GM12878 (cell line): ENCODE measurements at regions not wholly inside any gene's neighbourhood (a gene's known extent, or its start where the extent isn't known, plus 50 kb on each side); places are given as distances from the start of the nearest gene placed in this dataset.

Experiments used
- ATAC-seq: fragments of 200-7000 bp; cut with Tn5 transposase; 3 replicates; pipeline ENCODE4 v1.9.1; 2020; ENCODE audit warnings: mild to moderate bottlenecking, moderate library complexity
- BruUV-seq: library from RNA; stranded (reverse); fragments of 400-500 nt; replicated peaks from 2 replicates; lab custom pipeline; 2021; lab: Mats Ljungman, UMichigan
- CTCF ChIA-PET: fragments of 300-600 bp; sonication (Branson Sonifier 250); formaldehyde crosslinking; extraction: SDS; loops from one replicate; lab custom pipeline; 2021; ENCODE audit warnings: inconsistent platforms; lab: Yijun Ruan, JAX
- POLR2A ChIA-PET: fragments of 350-600 bp; formaldehyde crosslinking; extraction: SDS; loops from one replicate; lab custom pipeline; 2021; ENCODE audit warnings: inconsistent platforms; lab: Charles Lee
- RAD21 ChIA-PET: fragments of 300-600 bp; sonication (Branson Sonifier 250); formaldehyde crosslinking; loops from one replicate; lab custom pipeline; 2023; ENCODE audit warnings: antibody characterized with exemption; ENCODE audit not compliant: unreplicated experiment; lab: Charles Lee
- SMC1A ChIA-PET: fragments of 300-600 bp; sonication (Branson Sonifier 250); formaldehyde crosslinking; loops from one replicate; lab custom pipeline; 2023; ENCODE audit not compliant: unreplicated experiment, uncharacterized antibody; lab: Charles Lee
- DNase-seq: peaks from one replicate; pipeline ENCODE4 v3.0.0-alpha.2; 2011; ENCODE audit warnings: low read depth, low spot score
- FAIRE-seq: peaks from 3 replicates; lab custom pipeline; 2011; peaks lifted over from hg19 to GRCh38; lab: Jason Lieb, UNC
- H2AFZ ChIP-seq: 2 replicates; pipeline ENCODE4 v1.6.0; 2011; ENCODE audit warnings: low read depth, low read length, control low read depth; ENCODE audit not compliant: control insufficient read depth
- H3K27ac ChIP-seq: 2 replicates; pipeline ENCODE4 v1.5.1; 2011; ENCODE audit warnings: control low read depth; ENCODE audit not compliant: control insufficient read depth, insufficient read depth
- H3K27me3 ChIP-seq, 2 experiments: replicated peaks in 1 of 2; 2 replicates each; pipeline versions ENCODE4 v1.6.0 to v1.6.1; 2011; ENCODE audit warnings: low read length in 1 of 2; ENCODE audit not compliant: control insufficient read depth in 2 of 2, insufficient read depth in 2 of 2
- H3K36me3 ChIP-seq, 2 experiments: 2 replicates each; pipeline ENCODE4 v1.5.1; 2011; ENCODE audit warnings: low read length in 1 of 2; ENCODE audit not compliant: control insufficient read depth in 2 of 2, insufficient read depth in 2 of 2
- H3K4me1 ChIP-seq: 2 replicates; pipeline ENCODE4 v1.6.1; 2011; ENCODE audit warnings: mild to moderate bottlenecking, low read length, moderate library complexity, mixed read lengths; ENCODE audit not compliant: control insufficient read depth, insufficient read depth
- H3K4me2 ChIP-seq: 2 replicates; pipeline ENCODE4 v1.6.0; 2011; ENCODE audit warnings: control low read depth; ENCODE audit not compliant: control insufficient read depth, insufficient read depth
- H3K4me3 ChIP-seq: fragments of 200-600 bp; sonication (generic); 2 replicates; pipeline ENCODE4 v1.5.1; 2016
- H3K79me2 ChIP-seq: 2 replicates; pipeline ENCODE4 v1.6.0; 2011; ENCODE audit warnings: low read length; ENCODE audit not compliant: control insufficient read depth, insufficient read depth
- H3K9ac ChIP-seq: 2 replicates; pipeline ENCODE4 v1.8.0; 2011; ENCODE audit warnings: low read length, control low read depth, mixed read lengths; ENCODE audit not compliant: control insufficient read depth, insufficient read depth
- H3K9me3 ChIP-seq: replicated peaks from 3 replicates; pipeline ENCODE4 v1.5.1; 2011; ENCODE audit warnings: mild to moderate bottlenecking, low read length; ENCODE audit not compliant: control insufficient read depth, insufficient read depth
- H4K20me1 ChIP-seq: 2 replicates; pipeline ENCODE4 v1.6.0; 2011; ENCODE audit not compliant: control insufficient read depth, insufficient read depth
- CBX3 ChIP-seq: fragments of 200-600 bp; sonication (generic); IDR thresholded peaks from 2 replicates; pipeline ENCODE4 v1.6.1; 2016; ENCODE audit warnings: low read depth, borderline replicate concordance
- CBX5 ChIP-seq: sonication (generic); IDR thresholded peaks from 2 replicates; pipeline ENCODE4 v1.6.1; 2016; ENCODE audit warnings: low read depth, moderate library complexity, mild to moderate bottlenecking, inconsistent platforms
- CEBPZ ChIP-seq: fragments of 150-350 bp; IDR thresholded peaks from 2 replicates; pipeline ENCODE4 v1.6.1; 2016; ENCODE audit warnings: low read depth, low read length
- E4F1 ChIP-seq: fragments of 450-650 bp; IDR thresholded peaks from 2 replicates; pipeline ENCODE4 v1.6.1; 2018; ENCODE audit warnings: borderline replicate concordance, mild to moderate bottlenecking; ENCODE audit not compliant: partially characterized antibody
- ELK1 ChIP-seq: IDR thresholded peaks from 2 replicates; pipeline ENCODE4 v1.6.1; 2012; ENCODE audit warnings: low read depth, low read length, improper control_type of control experiment
- MEF2A ChIP-seq: IDR thresholded peaks from 2 replicates; pipeline ENCODE4 v1.6.1; 2011; ENCODE audit warnings: low read depth, mild to moderate bottlenecking, low read length, moderate library complexity; ENCODE audit not compliant: insufficient read depth
- MEF2B ChIP-seq: fragments of 450-650 bp; IDR thresholded peaks from 2 replicates; pipeline ENCODE4 v1.6.1; 2018; ENCODE audit warnings: mild to moderate bottlenecking, moderate library complexity; ENCODE audit not compliant: partially characterized antibody, poor library complexity, severe bottlenecking
- MLLT1 ChIP-seq: fragments of 450-650 bp; IDR thresholded peaks from 2 replicates; pipeline ENCODE4 v1.6.1; 2016; ENCODE audit warnings: mild to moderate bottlenecking
- POLR2AphosphoS5 ChIP-seq: IDR thresholded peaks from 2 replicates; pipeline ENCODE4 v1.6.1; 2011; ENCODE audit warnings: mild to moderate bottlenecking, low read length, inconsistent platforms
- SMARCA5 ChIP-seq: fragments of 450-650 bp; IDR thresholded peaks from 2 replicates; pipeline ENCODE4 v1.6.1; 2017; ENCODE audit warnings: mild to moderate bottlenecking
- SPI1 ChIP-seq: IDR thresholded peaks from 2 replicates; pipeline ENCODE4 v1.6.1; 2011; ENCODE audit warnings: low read depth, mild to moderate bottlenecking, low read length, moderate library complexity, borderline replicate concordance; ENCODE audit not compliant: insufficient read depth
- SREBF1 ChIP-seq: IDR thresholded peaks from 2 replicates; pipeline ENCODE4 v1.6.1; 2012; ENCODE audit warnings: mild to moderate bottlenecking, low read length
- TAF1 ChIP-seq: IDR thresholded peaks from 2 replicates; pipeline ENCODE4 v1.6.1; 2011; ENCODE audit warnings: mild to moderate bottlenecking, low read depth, low read length, borderline replicate concordance
- WGBS: methylation state at CpG from one replicate; pipeline ENCODE4 v1.1.6; 2016; ENCODE audit warnings: low lambda C conversion rate; ENCODE audit not compliant: insufficient replicate concordance, insufficient coverage; ENCODE audit errors: missing lambda C conversion rate; 5-methylcytosine and 5-hydroxymethylcytosine counted together
- in situ Hi-C: fragments of 300-500 bp; cut with MboI; formaldehyde crosslinking; loops from 9 replicates; pipeline ENCODE4 v1.14.3; 2018; ENCODE audit warnings: mixed read lengths
- intact Hi-C: fragments of 100-400 bp; cut with micrococcal nuclease; formaldehyde crosslinking; loops from one replicate; pipeline ENCODE4 v1.14.2; 2022; ENCODE audit not compliant: unreplicated experiment
- TF ChIP-seq, protein P1 (sequence below): fragments of 450-650 bp; IDR thresholded peaks from 2 replicates; pipeline ENCODE4 v1.6.1; 2017; ENCODE audit warnings: low read depth, mild to moderate bottlenecking, moderate library complexity

- H2AFZ ChIP-seq = no peak overlapping the region
- intact Hi-C loops (no loop called here), in situ Hi-C loops (no loop called here)
- ChIA-PET SMC1A (interaction anchor here (1.2 to 7.6 kb wide), 5 partner anchors 8 to 48 kb away, joined by 3 to 43 read pairs (median 10); no protein-coding TSS in a partner anchor), CTCF (interaction anchor here (1.8 kb wide), 2 partner anchors 42 to 130 kb away, joined by 5 read pairs; partner anchors contain the start of gene PRICKLE2), RAD21 (interaction anchor here (2.1 to 3.2 kb wide), 2 partner anchors 109 to 130 kb away, joined by 6 to 10 read pairs; partner anchors contain the start of gene PRICKLE2), POLR2A (no interaction called here)
- no peak overlapping the region for H3K4me3 ChIP-seq
- FAIRE-seq = no peak
- H3K4me2 ChIP-seq = no peak overlapping the region
- H3K4me1 ChIP-seq = no peaks in the 10 kb centered on the region
- no peaks in the 10 kb centered on the region for H4K20me1 ChIP-seq
- WGBS = 27% methylated on average over 5 of the region's 5 CpGs
- no peaks in the 10 kb centered on the region; a peak in 1 of 4 replicates for H3K27me3 ChIP-seq
- H3K9ac ChIP-seq = no peak overlapping the region
- H3K9me3 ChIP-seq = no peaks in the 10 kb centered on the region
- no peak for ATAC-seq
- no peaks in the 10 kb centered on the region for H3K36me3 ChIP-seq
- H3K79me2 ChIP-seq = no peaks in the 10 kb centered on the region
- H3K27ac ChIP-seq = no peak overlapping the region
- BruUV-seq = no TSS peak
- DNase-seq = no peak
- TF ChIP-seq MEF2B = no peak
- no peak for TF ChIP-seq ELK1
- no peak for TF ChIP-seq POLR2AphosphoS5
- no peak for TF ChIP-seq E4F1
- no peak for TF ChIP-seq SREBF1
- TF ChIP-seq SMARCA5 = no peak
- no peak for TF ChIP-seq TAF1
- no peak for TF ChIP-seq SPI1
- no peak for TF ChIP-seq CBX5
- no peak for TF ChIP-seq CBX3
- TF ChIP-seq CEBPZ = no peak
- TF ChIP-seq MLLT1 = no peak
- TF ChIP-seq MEF2A = no peak
- TF ChIP-seq, protein P1, sequence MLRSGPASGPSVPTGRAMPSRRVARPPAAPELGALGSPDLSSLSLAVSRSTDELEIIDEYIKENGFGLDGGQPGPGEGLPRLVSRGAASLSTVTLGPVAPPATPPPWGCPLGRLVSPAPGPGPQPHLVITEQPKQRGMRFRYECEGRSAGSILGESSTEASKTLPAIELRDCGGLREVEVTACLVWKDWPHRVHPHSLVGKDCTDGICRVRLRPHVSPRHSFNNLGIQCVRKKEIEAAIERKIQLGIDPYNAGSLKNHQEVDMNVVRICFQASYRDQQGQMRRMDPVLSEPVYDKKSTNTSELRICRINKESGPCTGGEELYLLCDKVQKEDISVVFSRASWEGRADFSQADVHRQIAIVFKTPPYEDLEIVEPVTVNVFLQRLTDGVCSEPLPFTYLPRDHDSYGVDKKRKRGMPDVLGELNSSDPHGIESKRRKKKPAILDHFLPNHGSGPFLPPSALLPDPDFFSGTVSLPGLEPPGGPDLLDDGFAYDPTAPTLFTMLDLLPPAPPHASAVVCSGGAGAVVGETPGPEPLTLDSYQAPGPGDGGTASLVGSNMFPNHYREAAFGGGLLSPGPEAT = no peak
Observed at GRCh38 chr3:64354956-64355355, 129.7 kb upstream of the PRICKLE2 start.
